HG02938 (cell line): ENCODE measurements at regions not wholly inside any gene's neighbourhood (a gene's known extent, or its start where the extent isn't known, plus 50 kb on each side); places are given as distances from the start of the nearest gene placed in this dataset.
"Not testable (repeated sequence)": the region's sequence is repeated elsewhere in the genome, so short reads cannot be mapped to it uniquely, and the experiment has no call there.

Source experiments
- ATAC-seq: cut with Tn5 transposase; IDR thresholded peaks from one replicate; pipeline ENCODE4 v1.9.1; 2021; ENCODE audit warnings: mild to moderate bottlenecking, moderate library complexity; ENCODE audit not compliant: unreplicated experiment

DNA sequence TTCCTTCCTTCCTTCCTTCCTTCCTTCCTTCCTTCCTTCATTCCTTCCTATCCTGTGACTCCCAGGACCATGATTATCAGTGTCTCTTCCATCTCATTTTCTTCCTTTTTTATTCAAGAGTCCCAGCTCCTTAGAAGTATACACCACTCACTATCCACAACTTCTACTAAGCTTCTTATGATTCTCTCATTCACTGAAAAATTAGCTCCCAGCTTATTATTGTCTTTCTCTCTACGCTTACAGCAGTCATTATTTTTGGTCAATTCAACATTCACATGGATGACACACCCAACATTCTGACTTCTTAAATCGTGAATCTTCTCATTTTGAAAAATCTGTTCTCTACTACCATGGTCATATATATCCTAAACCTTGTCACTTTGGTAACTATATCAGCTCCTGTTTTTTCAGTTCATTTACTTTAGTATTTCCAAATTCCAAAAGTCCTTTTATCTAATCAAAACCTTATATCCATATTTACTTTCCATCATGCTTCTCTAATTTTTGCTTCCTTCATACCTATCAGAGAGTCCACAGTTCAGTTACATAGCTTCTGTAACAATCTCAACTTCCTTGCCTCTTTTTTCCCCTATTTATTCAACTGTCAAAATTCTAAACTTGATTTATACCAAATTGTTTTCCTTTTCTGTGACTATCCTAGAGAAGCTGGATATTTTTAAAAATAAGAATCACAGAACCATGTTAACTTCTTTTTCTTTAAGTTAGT is 677.5 kb downstream of the RAPGEF2 start:
- no peak for ATAC-seq

- no peak for ATAC-seq
Measured at GRCh38 chr4:159787901-159788300, 685.0 kb downstream of the RAPGEF2 start.

DNA sequence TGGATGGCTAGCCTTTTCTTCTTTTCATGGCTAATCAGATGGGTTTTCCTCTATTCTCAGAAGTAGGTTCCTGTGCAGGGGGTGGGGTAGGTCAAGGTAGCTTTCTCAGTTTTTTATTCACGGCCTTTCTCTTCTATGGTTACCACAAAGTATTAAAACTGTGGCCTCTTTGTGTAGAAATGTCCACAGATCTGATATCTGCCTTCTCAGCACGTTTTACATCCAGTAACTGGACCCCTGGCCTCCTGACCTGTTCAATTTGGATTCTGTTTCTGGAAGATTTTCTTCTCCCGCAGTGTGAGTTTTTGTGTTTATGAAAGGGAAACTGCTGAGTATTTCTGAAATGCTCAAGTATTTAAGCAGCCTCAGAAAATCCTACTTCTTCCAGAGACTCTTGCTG is 688.5 kb downstream of the RAPGEF2 start:
- ATAC-seq: no peak

GRCh38 chr4:159804592-159804991 is 701.7 kb downstream of the RAPGEF2 start:
- ATAC-seq: not testable (repeated sequence)

GRCh38 chr4:159823743-159824142 is 720.9 kb downstream of the RAPGEF2 start:
- ATAC-seq: no peak

DNA sequence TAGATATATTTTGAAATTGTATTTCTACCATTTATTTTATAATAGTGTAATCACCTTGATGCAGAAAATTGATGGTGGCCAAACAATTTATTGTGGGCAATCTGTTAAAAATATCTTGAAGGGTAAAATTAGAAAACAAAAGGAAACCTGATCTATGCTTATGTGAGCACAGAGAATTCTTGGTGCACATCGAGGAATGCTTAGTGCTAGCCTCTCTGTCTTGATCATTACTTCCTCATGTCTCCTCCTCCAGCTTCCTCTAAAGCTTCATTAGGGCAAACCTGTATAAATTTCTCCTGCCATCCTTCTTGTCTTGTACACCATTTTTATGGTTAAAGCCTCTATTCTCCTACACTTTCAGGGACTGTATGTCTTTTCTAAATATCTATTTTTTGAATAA is 725.8 kb downstream of the RAPGEF2 start:
- ATAC-seq: no peak

- no peak for ATAC-seq
Measured at GRCh38 chr4:159829184-159829583, 726.3 kb downstream of the RAPGEF2 start.

- no peak for ATAC-seq
Measured at GRCh38 chr4:159837071-159837470, 734.2 kb downstream of the RAPGEF2 start.

DNA sequence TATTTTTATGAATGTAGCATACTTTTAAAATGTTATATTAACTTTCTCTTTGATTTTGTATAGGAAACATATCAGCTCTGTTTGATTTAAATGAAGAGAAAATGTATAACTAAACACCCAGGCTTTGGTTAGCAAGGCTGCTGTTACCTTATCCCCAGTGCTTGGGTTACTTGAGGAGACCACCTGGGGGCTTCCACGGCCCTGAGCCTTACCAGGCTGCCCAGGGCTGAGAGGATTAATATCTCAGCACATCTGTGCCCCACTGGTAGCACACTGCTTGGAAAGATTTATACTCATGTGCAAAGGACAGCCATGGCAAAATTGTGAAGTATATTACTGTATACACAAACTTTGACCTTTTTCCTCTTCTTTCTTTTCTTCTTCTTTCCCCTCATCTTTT is 752.9 kb downstream of the RAPGEF2 start:
- ATAC-seq: no peak

DNA sequence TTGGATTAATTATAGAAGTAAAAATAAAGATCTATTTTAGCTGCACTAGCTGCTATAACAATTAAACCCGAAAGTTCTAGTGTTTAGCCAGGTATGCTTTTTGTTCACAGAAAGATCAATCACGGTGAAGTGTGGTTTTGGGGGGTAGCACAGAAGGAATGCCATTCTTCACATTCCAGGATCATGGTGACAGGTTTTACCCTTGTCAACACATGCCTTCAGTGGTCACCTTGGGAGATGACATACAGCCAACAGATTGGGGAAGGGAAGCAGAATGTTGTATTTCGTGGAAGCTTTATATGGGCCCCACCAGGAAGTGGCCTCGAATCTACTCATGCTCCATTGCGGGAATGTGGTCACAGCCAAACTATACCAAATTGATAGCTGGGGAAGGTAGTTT is 753.6 kb downstream of the RAPGEF2 start:
- ATAC-seq: no peak

GRCh38 chr4:159859656-159860148 is 756.8 kb downstream of the RAPGEF2 start:
- ATAC-seq: no peak

- ATAC-seq: no peak
Measured at GRCh38 chr4:159860945-159861344, 758.1 kb downstream of the RAPGEF2 start.

GRCh38 chr4:159864337-159864736 is 761.5 kb downstream of the RAPGEF2 start:
- ATAC-seq: no peak

GRCh38 chr4:159867673-159868072 is 764.8 kb downstream of the RAPGEF2 start:
- ATAC-seq: no peak

DNA sequence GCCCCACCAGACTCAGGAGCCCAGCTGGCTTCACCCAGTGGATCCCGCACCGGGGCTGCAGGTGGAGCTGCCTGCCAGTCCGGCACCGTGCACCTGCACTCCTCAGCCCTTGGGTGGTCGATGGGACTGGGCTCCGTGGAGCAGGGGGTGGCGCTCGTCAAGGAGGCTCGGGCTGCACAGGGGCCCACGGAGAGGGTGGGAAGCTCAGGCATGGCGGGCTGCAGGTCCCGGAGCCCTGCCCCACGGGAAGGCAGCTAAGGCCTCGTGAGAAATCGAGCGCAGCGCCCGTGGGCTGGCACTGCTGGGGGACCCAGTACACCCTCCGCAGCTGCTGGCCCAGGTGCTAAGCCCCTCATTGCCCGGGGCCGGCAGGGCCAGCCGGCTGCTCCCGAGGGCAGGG is 766.1 kb downstream of the RAPGEF2 start:
- ATAC-seq: not testable (repeated sequence)

DNA sequence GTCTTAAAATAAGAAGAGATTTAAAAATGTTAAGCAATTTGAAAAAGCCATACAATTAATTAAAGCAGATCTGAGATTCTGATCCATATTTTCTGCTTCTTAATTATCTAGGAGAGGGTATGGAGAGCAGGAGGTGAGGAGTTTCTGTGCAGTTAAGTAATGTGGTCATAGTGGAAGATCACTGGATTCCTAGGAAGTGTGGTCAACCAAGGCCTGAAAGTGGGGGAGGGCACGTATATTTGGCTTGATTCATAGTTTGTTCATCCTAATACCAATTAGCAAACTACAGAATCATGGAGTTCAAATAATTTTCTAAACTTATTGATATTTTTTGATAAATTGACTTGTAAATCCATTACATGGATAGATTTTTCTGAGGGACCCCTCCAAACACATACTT is 768.3 kb downstream of the RAPGEF2 start:
- no peak for ATAC-seq

DNA sequence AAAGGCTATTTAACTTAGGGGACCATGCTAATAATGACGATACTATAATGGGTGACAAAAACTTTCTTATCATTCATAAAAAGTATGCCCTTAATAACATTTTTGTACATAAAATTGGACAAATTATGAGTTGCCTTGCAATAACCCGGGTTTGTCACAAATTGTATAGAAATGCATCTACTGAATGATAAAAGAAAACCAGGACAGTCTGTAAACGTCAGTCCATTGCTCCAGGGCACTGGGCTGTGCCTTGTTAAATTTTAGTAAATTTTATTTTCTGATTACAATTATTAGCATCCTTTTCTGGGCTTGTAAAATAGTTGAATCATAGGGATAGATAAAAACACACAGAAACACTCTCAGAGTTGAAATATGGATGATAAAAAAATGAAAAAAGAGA is 778.3 kb downstream of the RAPGEF2 start:
- ATAC-seq: no peak

DNA sequence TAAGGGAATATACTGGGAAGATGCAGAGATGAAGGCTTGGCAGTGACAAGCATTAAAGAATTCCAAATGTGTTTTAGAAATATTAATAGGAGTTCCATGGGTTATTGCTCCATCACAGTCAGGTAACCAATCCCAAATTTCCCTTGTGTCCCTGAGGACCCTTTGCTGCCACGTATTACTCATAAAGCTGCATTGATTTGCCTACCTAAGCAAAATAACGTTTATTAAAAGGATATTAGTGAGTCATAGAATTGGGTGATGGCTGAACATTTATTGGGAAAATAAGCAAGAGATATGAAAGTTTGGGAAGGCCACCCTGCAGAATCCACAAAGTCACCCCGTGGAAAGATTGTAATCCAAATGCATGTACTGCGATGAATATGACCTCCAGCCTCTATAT is 782.1 kb downstream of the RAPGEF2 start:
- ATAC-seq: no peak

GRCh38 chr4:159899596-159899995 is 796.7 kb downstream of the RAPGEF2 start:
- no peak for ATAC-seq

GRCh38 chr4:159900562-159900961 is 797.7 kb downstream of the RAPGEF2 start:
- ATAC-seq: no peak

GRCh38 chr4:159902648-159903047 is 799.8 kb downstream of the RAPGEF2 start:
- no peak for ATAC-seq

DNA sequence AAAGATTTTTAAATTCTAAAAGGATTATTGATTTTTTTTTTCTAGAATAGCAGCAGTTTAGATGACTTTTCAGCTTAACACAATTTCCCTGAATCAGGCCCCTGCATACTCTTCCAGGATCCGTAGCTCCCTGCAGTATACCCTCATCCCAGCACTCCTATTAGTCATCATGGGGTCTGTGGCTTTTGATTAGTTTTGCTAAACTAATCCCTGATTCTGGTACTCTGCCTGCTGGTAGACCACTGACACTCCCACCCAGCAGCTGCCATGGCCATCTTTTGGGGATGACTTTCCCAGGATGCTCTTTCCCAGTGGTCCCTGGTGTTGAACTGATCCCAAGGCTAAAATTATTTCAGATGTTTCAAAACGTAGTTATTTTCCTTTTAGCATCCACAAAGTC is 802.0 kb downstream of the RAPGEF2 start:
- no peak for ATAC-seq

DNA sequence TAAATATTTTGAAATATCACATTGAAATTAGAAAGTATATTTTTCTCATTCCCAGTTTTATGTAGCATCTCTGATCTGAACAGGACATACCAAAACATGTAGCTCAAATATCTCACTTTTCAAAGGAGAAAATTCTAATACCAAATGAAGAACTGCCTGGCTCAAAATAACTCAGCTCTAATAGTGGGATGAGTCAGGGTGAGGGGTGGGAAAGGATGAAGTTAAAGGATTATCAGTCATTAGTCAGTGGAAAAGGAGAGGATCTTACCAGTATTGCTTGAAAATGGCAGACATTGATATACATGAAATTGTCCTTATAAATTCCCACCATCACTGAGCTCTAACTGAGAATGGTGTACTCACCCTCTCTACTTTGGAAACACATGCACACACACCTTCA is 803.2 kb downstream of the RAPGEF2 start:
- no peak for ATAC-seq
